ENCODE measurements at regions not wholly inside any gene's neighbourhood (a gene's known extent, or its start where the extent isn't known, plus 50 kb on each side); places are given as distances from the start of the nearest gene placed in this dataset.

DNA sequence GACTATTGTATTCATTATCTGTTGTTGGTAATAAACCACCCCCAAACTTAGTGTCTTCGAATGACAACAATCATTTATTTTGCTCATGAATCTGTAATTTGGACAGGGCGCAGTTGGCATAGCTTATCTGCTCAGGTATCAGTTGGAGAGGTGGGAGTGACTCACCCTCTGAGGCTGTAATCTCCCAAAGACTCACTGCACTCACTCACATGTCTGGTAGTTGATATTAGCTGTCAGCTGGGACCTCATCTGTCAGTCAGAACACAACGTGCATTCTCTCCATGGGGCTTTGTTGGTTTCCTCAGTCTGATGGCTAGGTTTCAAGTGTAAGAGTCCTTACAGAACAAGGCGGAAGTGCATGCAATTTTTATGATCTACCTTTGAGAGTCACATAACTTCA lies 183.5 kb upstream of the PRNP start:
- no peak for DNase-seq (ENCODE audit: low read depth in 1 of 2, low spot score in 1 of 2)
- no peaks in the 10 kb centered on the region for H3K27me3 ChIP-seq
- no peak overlapping the region for H3K27ac ChIP-seq
- TF ChIP-seq, protein P1, sequence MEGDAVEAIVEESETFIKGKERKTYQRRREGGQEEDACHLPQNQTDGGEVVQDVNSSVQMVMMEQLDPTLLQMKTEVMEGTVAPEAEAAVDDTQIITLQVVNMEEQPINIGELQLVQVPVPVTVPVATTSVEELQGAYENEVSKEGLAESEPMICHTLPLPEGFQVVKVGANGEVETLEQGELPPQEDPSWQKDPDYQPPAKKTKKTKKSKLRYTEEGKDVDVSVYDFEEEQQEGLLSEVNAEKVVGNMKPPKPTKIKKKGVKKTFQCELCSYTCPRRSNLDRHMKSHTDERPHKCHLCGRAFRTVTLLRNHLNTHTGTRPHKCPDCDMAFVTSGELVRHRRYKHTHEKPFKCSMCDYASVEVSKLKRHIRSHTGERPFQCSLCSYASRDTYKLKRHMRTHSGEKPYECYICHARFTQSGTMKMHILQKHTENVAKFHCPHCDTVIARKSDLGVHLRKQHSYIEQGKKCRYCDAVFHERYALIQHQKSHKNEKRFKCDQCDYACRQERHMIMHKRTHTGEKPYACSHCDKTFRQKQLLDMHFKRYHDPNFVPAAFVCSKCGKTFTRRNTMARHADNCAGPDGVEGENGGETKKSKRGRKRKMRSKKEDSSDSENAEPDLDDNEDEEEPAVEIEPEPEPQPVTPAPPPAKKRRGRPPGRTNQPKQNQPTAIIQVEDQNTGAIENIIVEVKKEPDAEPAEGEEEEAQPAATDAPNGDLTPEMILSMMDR (IDR thresholded peaks at IDR 0.05; ENCODE audit: low read depth, low read length), result no peak
- H3K4me3 ChIP-seq, result no peak overlapping the region
- no peaks in the 10 kb centered on the region for H3K36me3 ChIP-seq
- H3K4me1 ChIP-seq (ENCODE audit: low read depth), result no peaks in the 10 kb centered on the region
- H3K9me3 ChIP-seq (ENCODE audit: low read depth), result no peaks in the 10 kb centered on the region

DNA sequence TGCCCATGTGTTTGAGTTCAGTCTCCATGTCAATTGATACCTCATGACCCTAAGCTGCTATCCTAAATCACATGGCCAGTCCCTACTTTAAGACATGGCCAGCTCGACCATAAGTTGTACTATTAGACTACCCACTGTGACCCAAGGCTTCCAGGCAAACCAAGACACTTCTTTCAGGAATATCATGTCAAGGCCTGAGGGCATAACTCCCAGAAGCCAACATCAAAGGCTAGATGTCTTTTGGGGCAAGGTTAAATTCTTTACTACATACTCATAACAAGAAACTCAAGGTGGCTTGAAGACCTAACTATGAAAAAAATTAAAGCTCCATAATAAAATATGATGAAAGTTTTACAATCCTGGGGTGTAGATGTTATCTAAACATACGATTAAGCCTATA lies 192.9 kb upstream of the PRNP start:
- Histone ChIP-seq H3K9me3 (ENCODE audit: low read depth) (no peaks in the 10 kb centered on the region), H3K36me3 (no peaks in the 10 kb centered on the region), H3K4me1 (ENCODE audit: low read depth) (no peaks in the 10 kb centered on the region), H3K4me3 (no peak overlapping the region), H3K27ac (no peak overlapping the region), H3K27me3 (no peaks in the 10 kb centered on the region)
- no peak for DNase-seq (ENCODE audit: low read depth in 1 of 2, low spot score in 1 of 2)
- TF ChIP-seq, protein P1 (IDR thresholded peaks at IDR 0.05; ENCODE audit: low read depth, low read length), result no peak

DNA sequence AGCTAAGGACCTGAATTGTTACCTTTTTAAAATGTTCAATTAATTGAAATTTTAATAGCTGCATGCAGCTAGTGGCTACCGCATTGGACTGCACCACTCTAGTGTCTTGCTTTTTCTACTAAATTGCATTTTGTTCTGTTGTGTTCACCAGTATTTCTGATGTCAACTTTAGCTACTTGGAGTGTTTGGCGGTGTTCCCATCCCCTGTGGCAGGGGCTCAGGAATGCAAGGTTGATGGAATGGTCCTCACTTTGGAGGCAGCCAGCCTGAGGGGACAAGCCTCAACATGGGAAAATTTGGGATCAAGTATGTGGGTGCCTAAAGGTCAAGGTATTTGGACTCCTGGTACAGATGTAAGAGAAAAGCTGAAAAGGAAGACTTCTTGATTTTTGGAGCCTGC lies 194.6 kb upstream of the PRNP start:
- H3K4me3 ChIP-seq, result no peak overlapping the region
- peaks cover 5% of the 10 kb centered on the region for H3K4me1 ChIP-seq (ENCODE audit: low read depth)
- H3K9me3 ChIP-seq (ENCODE audit: low read depth), result no peaks in the 10 kb centered on the region
- no peaks in the 10 kb centered on the region for H3K27me3 ChIP-seq
- TF ChIP-seq, protein P1 (IDR thresholded peaks at IDR 0.05; ENCODE audit: low read depth, low read length), result no peak
- H3K36me3 ChIP-seq, result no peaks in the 10 kb centered on the region
- no peak for DNase-seq (ENCODE audit: low read depth in 1 of 2, low spot score in 1 of 2)
- no peak overlapping the region for H3K27ac ChIP-seq

DNA sequence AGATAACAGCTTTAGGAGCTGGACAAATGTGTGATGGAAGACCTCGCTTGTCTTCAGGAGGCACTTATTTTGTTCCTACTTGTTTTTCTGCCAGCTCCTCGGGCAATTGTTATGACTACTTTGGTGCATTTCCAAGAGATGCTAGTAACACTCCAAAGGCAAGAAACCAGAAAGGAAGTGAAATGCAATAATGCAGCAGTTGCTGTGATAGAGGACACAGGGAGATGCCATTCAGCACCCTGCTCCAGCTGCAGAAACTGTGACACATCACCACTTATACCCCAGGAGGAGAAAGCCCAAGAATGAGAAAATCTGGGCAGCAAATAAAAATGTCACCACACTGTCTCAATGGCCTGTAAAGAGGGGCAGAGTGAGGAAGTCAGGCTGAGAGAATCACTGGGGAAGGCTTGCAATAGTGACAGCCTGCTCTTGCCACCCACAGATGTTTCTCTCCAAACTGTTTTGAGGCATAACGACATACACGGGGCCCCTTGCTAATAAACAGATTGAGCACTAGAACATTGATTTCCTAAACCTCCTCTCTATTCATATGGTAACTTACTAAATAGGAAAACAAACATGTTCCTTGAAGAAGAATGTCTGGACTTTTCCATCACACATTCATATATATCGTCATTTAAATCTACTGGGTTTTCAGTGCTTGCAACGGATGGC lies 195.5 kb upstream of the PRNP start:
- Histone ChIP-seq H3K9me3 (ENCODE audit: low read depth) (no peaks in the 10 kb centered on the region), H3K27ac (no peak overlapping the region), H3K4me3 (no peak overlapping the region), H3K36me3 (no peaks in the 10 kb centered on the region), H3K27me3 (no peaks in the 10 kb centered on the region), H3K4me1 (ENCODE audit: low read depth) (peaks cover 5% of the 10 kb centered on the region)
- DNase-seq (ENCODE audit: low read depth in 1 of 2, low spot score in 1 of 2), result peak in 1 of 2 donors; percentile 56
- TF ChIP-seq, protein P1 (IDR thresholded peaks at IDR 0.05; ENCODE audit: low read depth, low read length), result no peak

DNA sequence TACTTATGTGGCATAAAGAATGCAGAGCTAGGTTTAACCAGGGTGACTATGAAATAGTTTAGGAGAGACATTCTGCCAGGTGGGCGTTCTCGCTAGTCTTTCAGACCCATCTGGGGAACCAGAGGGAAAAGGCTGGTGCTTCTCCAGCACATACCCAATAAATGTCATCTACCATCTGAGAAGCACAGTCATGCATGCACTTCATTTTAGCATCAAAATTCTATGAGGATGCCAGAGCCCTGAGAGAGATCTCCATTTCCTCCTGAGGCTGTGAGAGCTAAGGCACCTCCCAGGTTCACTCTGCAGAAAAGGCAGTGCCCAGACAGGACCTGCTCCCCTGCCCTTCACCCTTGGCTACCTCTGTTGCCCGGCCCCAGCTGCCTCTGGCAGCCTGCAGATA lies 196.2 kb upstream of the PRNP start:
- H3K27ac ChIP-seq, result no peak overlapping the region
- no peak overlapping the region for H3K4me3 ChIP-seq
- TF ChIP-seq, protein P1 (IDR thresholded peaks at IDR 0.05; ENCODE audit: low read depth, low read length), result no peak
- DNase-seq (ENCODE audit: low read depth in 1 of 2, low spot score in 1 of 2), result no peak
- no peaks in the 10 kb centered on the region for H3K9me3 ChIP-seq (ENCODE audit: low read depth)
- peaks cover 5% of the 10 kb centered on the region for H3K4me1 ChIP-seq (ENCODE audit: low read depth)
- H3K36me3 ChIP-seq, result no peaks in the 10 kb centered on the region
- no peaks in the 10 kb centered on the region for H3K27me3 ChIP-seq
